HEK293T (cell line): ENCODE measurements at regions not wholly inside any gene's neighbourhood (a gene's known extent, or its start where the extent isn't known, plus 50 kb on each side); places are given as distances from the start of the nearest gene placed in this dataset.

ENCODE experiments used
- ARNT ChIP-seq: fragments of 450-650 bp; IDR thresholded peaks from 2 replicates; pipeline ENCODE4 v1.6.1; 2017; ENCODE audit warnings: mild to moderate bottlenecking
- HDGF ChIP-seq: fragments of 450-650 bp; IDR thresholded peaks from 2 replicates; pipeline ENCODE4 v1.6.1; 2017; ENCODE audit warnings: antibody characterized with exemption, borderline replicate concordance
- L3MBTL2 ChIP-seq: fragments of 450-650 bp; conservative IDR thresholded peaks from 2 replicates; pipeline ENCODE4 v1.6.1; 2016; ENCODE audit warnings: mild to moderate bottlenecking
- NFRKB ChIP-seq: fragments of 450-650 bp; IDR thresholded peaks from 2 replicates; pipeline ENCODE4 v1.6.1; 2016; ENCODE audit warnings: mild to moderate bottlenecking, moderate library complexity
- TARDBP ChIP-seq: fragments of 450-650 bp; IDR thresholded peaks from 2 replicates; pipeline ENCODE4 v1.6.1; 2016

- TF ChIP-seq TARDBP (no peak), NFRKB (no peak), HDGF (no peak), ARNT (no peak), L3MBTL2 (no peak)
These were observed 324.1 kb upstream of the NPSR1 start for GRCh38 chr7:34333925-34334324.
